ENCODE measurements at regions not wholly inside any gene's neighbourhood (a gene's known extent, or its start where the extent isn't known, plus 50 kb on each side); places are given as distances from the start of the nearest gene placed in this dataset.

- DNase-seq (ENCODE audit: low spot score), result no peak
- TF ChIP-seq CTCF (IDR thresholded peaks at IDR 0.05; ENCODE audit: extremely low read depth, insufficient read depth, missing control alignments), result no peak
- in situ Hi-C loops (cut with MboI; ENCODE audit: low pct_unique_long_range_greater_than_20kb, low sequenced_read_pairs, unreplicated experiment), result no loop called here
Measured at GRCh38 chr11:111001986-111002611, 243.4 kb upstream of the POU2AF2 start.

GRCh38 chr11:111001081-111001430, 244.5 kb upstream of the POU2AF2 start:
- no peak for TF ChIP-seq CTCF (IDR thresholded peaks at IDR 0.05; ENCODE audit: extremely low read depth, insufficient read depth, missing control alignments)
- in situ Hi-C loops (cut with MboI; ENCODE audit: low pct_unique_long_range_greater_than_20kb, low sequenced_read_pairs, unreplicated experiment), result no loop called here
- no peak for DNase-seq (ENCODE audit: low spot score)

GRCh38 chr11:111000400-111001080, 245.0 kb upstream of the POU2AF2 start:
- no peak for TF ChIP-seq CTCF (IDR thresholded peaks at IDR 0.05; ENCODE audit: extremely low read depth, insufficient read depth, missing control alignments)
- in situ Hi-C loops (cut with MboI; ENCODE audit: low pct_unique_long_range_greater_than_20kb, low sequenced_read_pairs, unreplicated experiment), result no loop called here
- no peak for DNase-seq (ENCODE audit: low spot score)

- in situ Hi-C loops (cut with MboI; ENCODE audit: low pct_unique_long_range_greater_than_20kb, low sequenced_read_pairs, unreplicated experiment), result no loop called here
- no peak for DNase-seq (ENCODE audit: low spot score)
- no peak for TF ChIP-seq CTCF (IDR thresholded peaks at IDR 0.05; ENCODE audit: extremely low read depth, insufficient read depth, missing control alignments)
Measured at GRCh38 chr11:110992481-110992880, 253.0 kb upstream of the POU2AF2 start.

- no peak for TF ChIP-seq CTCF (IDR thresholded peaks at IDR 0.05; ENCODE audit: extremely low read depth, insufficient read depth, missing control alignments)
- DNase-seq (ENCODE audit: low spot score), result no peak
- in situ Hi-C loops (cut with MboI; ENCODE audit: low pct_unique_long_range_greater_than_20kb, low sequenced_read_pairs, unreplicated experiment), result no loop called here
Measured at GRCh38 chr11:110991661-110992355, 253.7 kb upstream of the POU2AF2 start.

GRCh38 chr11:110990311-110990710, 255.2 kb upstream of the POU2AF2 start:
- in situ Hi-C loops (cut with MboI; ENCODE audit: low pct_unique_long_range_greater_than_20kb, low sequenced_read_pairs, unreplicated experiment), result no loop called here
- no peak for DNase-seq (ENCODE audit: low spot score)

More at GRCh38 chr11:110990311-110990710, 255.2 kb upstream of the POU2AF2 start:
- TF ChIP-seq CTCF (IDR thresholded peaks at IDR 0.05; ENCODE audit: extremely low read depth, insufficient read depth, missing control alignments), result no peak
